T-helper 2 cell treated with Interferon-gamma antibody and Interleukin-4, amounts not matched to agents 100 ng/mL and 5 ng/mL, for 36 hours (primary cell): ENCODE measurements at regions not wholly inside any gene's neighbourhood (a gene's known extent, or its start where the extent isn't known, plus 50 kb on each side); places are given as distances from the start of the nearest gene placed in this dataset.
"Not testable (repeated sequence)": the region's sequence is repeated elsewhere in the genome, so short reads cannot be mapped to it uniquely, and the experiment has no call there.

Source experiments
- intact Hi-C: fragments of 100-400 bp; cut with micrococcal nuclease; formaldehyde crosslinking; loops from one replicate; pipeline ENCODE4 v1.15.1; 2023

GRCh38 chrX:65610481-65610880 lies 57.0 kb upstream of the MSN start:
- intact Hi-C loops, result no loop called here

DNA sequence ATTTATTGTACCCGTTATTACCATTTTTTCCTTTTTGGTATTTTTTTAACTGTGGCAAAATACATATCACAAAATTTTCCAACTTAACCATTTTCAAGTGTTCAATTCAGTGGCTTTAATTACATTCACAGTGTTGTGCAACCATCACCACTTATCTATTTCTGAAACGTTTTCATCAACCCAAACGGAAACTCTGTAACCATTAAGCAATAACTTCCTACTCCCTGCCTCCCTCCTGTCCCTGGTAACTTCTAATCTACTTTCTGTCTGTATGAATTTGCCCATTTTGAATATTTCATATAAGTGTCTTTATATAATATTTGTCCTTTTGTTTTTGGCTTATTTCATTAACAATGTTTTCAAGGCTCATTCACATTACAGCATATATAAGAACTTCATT lies 57.4 kb upstream of the MSN start:
- intact Hi-C loops, result no loop called here

GRCh38 chrX:65609237-65609636 lies 58.2 kb upstream of the MSN start:
- intact Hi-C loops, result no loop called here

DNA sequence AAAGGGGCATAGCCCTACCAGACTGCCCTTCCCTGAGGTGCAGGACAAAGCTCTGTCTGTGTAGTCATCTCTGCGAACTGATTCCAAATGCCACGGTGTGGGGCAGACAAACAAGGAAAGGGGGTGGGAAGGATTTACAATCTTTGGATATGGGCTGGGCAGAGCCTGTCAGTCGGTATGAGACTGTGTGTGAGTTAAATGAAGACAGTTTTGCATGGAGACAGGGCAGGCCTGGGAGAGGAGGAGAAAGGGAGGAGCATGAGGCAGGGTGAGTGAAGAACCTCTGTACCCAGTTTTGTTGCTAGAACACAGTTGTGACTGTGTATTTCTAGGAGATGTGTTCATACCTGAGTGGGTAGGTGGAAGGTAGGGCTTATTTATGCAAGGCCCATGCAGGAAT lies 59.4 kb upstream of the MSN start:
- intact Hi-C loops, result no loop called here

- intact Hi-C loops, result no loop called here
Measured at GRCh38 chrX:65607070-65607742, 60.2 kb upstream of the MSN start.

DNA sequence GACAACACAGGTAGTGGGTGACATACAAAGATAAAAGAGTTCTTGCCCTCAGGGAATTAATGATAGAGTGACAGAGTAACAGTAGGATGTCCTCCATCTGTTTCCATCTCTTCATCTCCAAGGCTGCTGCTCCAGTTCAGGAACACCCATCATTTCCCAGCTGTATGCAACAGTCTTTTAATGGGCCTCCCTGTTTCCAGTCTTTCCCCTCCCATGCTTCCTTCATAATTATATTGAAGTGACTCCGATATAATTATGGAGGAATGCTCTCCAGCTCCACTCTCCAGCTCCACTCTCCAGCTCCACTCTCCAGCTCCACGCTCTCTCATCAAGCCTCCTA lies 65.3 kb upstream of the MSN start:
- intact Hi-C loops, result no loop called here

DNA sequence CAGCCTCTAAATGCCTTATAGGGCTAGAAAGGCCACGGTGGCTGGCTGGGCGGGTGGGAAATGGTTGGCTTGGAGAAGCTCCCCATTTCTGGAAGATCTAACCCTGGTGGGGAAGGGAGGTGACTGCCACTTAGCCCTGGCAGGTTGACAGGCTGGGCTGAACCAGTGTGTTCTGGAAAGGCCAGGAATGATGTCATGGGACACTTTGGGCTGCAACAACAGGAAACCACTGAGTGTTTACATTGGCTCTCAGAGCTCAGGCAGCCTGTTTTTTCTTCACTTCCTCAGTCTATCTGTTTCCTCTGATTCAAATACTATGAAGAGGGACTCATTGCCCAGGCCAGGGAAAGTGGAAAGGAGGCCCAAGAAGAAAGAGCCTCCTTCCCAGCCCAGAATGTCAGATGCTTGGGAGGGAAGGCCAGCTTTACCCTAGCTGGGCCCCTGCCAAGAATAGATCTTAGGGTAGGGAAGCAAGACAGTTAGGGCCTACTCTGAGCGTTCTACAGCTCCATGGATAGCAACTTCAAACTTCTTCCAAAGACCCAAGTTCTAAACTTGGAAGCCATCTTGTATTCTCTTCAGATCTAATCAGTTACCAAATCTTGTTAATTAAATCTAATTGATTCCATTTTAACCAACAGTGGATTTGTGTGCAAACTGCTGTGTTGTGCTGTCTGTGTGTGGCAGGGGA lies 65.8 kb upstream of the MSN start:
- intact Hi-C loops, result no loop called here

- intact Hi-C loops, result no loop called here
Measured at GRCh38 chrX:65601126-65601525, 66.3 kb upstream of the MSN start.

- intact Hi-C loops, result no loop called here
Measured at GRCh38 chrX:65600106-65600505, 65.5 kb upstream of the LAS1L start.

- intact Hi-C loops, result loop anchor here (5.0 kb wide), 1 partner anchor 269 kb away; no protein-coding TSS in a partner anchor
Measured at GRCh38 chrX:65598559-65599147, 64.1 kb upstream of the LAS1L start.

DNA sequence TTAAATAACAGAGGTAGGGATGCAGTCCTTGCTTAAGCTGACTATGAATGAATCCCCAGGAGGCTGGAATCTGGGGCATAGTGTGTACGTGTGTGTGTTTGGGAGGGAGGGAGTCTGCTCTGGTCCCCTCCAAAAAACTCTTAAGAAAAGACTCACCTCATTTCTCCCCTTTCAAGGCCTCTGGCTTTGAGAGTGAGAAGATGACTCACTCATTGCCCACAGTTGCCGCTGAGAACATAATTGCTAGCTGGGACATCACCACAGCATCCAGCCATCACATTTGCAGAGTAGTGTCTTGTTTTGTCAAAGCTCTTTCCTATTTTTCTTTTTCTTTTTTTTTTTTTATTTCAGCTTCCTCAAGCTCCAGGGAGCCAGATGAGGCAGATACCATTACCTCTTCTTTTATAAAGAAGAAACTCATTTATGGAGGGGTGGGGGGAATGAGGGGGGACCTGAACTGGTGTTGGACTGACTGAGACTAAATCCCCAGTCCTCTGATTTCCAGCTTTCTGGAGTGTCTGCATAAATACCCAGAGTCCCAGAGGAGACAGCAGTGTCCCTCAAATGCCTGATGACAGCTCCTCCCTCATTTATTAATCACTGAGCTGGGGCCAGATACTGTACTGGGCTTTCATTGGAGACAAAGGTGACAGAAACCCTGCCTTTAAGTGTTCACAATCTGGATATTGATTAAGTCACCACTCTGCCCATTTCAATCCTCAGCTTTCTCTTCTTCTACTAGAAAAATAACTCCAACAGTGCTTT lies 61.9 kb upstream of the LAS1L start:
- intact Hi-C loops, result loop anchor here (5.0 kb wide), 1 partner anchor 271 kb away; no protein-coding TSS in a partner anchor

DNA sequence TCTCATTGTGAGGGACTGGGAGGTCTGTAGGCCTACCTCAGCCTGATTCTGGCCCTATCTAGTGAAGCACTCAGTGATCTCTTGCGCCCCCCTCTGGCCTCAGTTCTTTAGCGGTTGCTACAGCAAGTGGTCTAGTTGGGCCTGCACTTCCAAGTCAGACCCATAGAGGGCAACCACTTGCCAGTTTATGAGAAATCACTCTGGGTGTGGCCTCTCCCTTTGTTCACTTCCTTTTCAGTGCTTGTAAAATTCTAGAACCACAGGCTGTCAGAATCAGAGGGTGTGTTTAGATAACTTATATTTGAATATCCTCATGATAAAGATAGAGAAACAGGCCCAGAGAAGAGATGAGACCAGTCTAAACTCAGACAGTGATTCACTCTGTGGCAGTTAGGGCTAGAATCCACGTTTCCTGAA lies 60.9 kb upstream of the LAS1L start:
- intact Hi-C loops, result loop anchor here (1.0 to 5.0 kb wide), 7 partner anchors 61 to 419 kb away; partner anchors contain the start of gene LAS1L

DNA sequence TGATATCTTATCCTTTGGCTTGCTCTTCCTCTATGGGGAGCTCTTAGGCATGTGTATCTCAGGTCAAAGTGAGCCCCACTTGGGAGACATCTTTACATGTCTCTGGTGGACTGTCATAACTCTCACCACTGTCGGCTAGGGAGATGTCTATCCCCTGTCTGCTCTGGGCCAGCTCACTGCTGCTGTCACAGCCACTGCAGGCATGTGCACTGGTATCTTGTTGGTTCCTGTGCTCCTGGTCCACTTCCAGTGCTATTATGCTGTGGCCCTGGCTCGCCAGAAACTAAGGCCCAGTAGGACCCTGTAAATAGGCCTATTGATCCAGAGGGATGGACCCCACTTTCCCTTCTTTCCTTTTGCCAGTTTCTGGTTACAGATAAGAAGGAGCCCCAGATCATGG lies 56.6 kb upstream of the LAS1L start:
- intact Hi-C loops, result no loop called here

DNA sequence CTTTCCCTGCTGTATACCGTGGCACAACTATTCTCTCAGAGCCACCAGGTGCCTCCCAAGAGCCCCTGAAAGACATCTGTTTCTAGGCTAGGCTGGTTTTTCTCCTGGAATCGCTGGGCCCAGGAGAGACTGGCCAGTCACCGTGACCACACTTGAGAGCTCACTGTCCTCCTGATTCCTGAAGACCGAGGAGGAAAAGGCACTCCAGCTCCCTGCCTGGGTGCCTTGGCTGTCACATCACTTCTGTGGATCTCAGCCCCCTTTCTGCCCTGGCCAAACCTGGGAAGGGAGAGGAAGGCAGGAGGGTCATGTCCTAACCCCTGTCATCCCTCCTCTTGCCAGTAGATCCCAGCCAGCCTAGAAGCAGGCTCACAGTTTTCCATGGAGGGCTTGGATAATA lies 54.7 kb upstream of the LAS1L start:
- intact Hi-C loops, result no loop called here

- intact Hi-C loops, result no loop called here
Measured at GRCh38 chrX:65588795-65589194, 54.2 kb upstream of the LAS1L start.

DNA sequence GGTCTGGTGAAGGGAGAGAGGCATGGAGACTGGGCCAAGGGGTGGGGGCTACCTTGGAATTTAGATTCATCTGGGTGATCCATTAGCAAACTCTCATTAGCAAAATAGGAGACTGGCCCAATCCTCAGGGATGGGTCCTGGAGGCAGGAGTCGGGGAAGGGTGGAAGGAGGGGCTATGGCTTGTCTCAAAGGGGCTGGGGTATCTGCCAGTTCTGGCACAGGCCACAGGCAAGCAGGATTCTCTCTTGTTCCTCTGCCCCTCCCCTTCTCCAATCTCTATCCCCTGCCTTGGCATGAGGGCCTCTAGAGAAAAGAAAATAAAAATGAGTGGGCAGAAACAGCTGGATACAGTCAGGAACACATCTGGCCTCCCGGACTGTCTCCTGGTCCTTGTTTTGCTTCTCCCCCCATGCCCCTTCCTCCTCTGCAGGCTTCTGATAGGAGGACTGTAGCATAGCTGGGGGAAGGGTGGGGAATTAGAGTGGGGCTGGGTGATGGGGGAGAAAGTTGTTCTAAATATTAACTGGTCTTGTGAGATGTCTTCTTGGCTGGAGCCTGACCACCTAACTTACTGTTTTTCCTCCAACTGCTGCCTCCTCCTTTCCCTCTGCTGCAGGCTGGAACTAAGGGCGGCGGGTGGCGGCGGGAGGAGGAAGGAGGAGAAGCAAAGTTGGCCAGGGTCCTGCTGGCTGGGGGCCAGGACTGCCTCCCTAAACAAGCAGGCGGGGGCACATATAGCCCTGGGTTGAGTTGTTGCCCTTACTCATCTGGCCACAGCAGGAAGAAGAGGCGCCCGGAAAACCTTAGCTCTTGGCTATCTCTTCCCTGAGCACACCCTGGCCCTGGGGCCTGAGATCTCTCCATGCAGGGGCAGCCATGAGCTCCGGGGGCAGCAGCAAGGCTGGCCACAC lies 53.3 kb upstream of the LAS1L start:
- intact Hi-C loops, result no loop called here

GRCh38 chrX:65586491-65586890 lies 51.9 kb upstream of the LAS1L start:
- intact Hi-C loops, result no loop called here

- intact Hi-C loops, result not testable (repeated sequence)
Measured at GRCh38 chrX:65585226-65585625, 50.6 kb upstream of the LAS1L start.
